ENCODE measurements at regions not wholly inside any gene's neighbourhood (a gene's known extent, or its start where the extent isn't known, plus 50 kb on each side); places are given as distances from the start of the nearest gene placed in this dataset.

DNA sequence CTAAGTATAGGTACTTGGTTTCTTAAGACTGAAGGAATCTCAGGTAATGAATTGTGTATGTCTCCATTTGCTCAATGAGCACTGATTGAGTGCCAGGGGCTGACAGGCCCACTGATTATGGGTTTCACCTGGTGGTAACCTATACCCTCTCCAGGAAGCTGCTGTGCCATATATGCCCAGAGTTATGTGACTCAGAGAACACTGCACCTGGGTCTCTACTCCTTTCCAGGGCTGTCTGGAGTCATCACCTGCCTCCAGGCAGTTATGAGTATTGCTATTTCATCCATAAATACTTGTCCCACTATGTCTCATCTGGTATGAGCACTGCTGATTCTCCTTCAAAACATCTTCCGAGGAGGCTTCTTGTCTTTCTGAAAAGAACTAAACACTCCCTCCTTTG is 692.9 kb downstream of the BCL11B start:
- intact Hi-C loops (cut with DNase I, micrococcal nuclease), result no loop called here
- no peak for ATAC-seq
- DNase-seq, result no peak

DNA sequence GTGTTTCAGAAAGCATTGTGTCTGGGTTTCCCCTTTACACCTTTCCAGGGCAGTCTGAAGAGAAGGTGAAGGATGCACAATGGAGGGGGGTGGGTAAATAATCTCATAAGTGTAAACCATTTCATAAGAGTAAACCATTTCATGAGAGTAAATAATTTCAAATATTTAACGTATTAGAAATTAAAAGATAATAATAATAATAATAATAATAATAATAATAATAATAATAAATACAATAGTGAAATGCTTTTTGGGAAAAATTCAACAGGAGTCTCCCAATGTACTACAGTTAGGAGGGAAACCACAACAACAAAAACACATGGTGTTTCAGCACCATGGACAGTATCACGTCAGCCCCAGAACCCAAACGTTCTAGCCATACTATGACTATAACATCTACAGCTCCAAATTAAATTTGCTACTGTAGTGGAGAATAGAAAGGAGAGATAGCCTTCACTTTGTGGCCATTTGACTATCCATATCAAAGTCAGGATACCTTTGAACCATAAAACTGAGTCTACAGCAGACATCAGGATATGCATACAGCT is 691.8 kb downstream of the BCL11B start:
- DNase-seq (no peak), ATAC-seq (no peak)
- intact Hi-C loops (cut with DNase I, micrococcal nuclease), result no loop called here

DNA sequence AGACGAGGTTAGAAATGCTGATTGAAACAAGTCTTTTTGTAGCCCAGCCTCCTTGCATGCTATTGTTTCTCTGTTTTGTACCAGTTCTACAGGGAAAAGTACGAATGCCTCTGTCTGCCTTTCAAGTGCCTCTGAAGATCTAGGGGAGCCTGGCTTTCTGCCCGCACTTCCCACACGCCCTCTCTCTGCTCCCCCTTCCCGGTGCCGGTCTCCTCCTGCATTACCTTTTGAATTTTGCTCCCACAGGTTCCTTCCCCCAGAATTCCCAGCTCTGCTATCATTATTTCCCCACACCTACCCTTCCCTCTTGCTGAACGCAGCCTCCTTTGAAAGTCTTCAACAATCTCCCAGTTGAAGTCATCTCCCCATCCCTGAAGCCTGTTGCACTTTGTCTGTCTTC is 689.7 kb downstream of the BCL11B start:
- DNase-seq (no peak), ATAC-seq (no peak)
- intact Hi-C loops (cut with DNase I, micrococcal nuclease), result no loop called here

DNA sequence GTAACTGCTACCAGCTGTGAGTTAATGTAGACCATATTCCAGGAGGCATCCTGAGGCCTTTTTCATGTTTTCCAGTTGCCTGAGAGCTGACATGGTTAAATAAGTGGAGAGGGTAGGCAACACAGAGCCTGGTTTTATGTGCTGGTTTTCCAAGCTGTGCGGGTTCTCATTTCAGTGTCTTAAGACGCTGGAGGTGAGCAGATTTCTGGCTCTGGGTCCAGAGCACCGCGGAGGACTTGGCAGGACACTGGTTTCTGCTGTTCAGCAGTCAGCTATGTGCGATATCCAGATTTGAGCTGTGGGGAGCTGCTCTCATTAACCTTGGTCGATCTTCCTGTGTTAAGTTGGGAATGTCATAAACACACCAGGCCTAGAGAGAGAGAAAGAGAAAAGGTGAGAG is 680.8 kb downstream of the BCL11B start:
- ATAC-seq, result no peak
- intact Hi-C loops (cut with DNase I, micrococcal nuclease), result no loop called here
- no peak for DNase-seq

DNA sequence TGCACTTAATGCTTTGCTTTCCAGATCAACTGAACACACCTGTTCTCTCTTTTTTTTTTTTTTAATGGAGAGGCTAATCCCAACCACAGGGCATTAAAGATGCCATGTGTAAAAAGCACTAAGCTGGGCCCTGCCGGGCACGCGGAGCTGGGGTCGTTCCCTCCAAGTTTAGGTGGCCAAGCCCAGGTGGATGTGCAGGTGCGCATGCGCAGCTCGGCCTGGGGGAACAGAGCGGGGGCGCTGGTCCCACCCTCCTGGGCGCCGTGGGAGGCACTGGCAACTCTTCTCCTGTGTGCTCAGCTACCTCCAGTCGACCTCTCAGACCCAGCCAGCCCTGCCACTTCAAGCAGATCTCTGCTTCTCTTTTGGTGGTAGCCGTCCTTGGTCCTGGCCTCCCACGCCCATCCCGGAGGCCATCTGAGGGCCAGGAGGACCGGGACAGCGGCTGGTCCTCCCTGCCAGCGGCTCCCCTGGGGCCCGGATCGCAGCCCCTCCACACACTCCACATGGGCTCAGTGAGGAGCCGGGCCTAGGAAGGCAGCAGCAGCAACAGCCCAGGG is 679.3 kb downstream of the BCL11B start:
- intact Hi-C loops (cut with DNase I, micrococcal nuclease), result no loop called here
- no peak for ATAC-seq
- DNase-seq, result no peak

DNA sequence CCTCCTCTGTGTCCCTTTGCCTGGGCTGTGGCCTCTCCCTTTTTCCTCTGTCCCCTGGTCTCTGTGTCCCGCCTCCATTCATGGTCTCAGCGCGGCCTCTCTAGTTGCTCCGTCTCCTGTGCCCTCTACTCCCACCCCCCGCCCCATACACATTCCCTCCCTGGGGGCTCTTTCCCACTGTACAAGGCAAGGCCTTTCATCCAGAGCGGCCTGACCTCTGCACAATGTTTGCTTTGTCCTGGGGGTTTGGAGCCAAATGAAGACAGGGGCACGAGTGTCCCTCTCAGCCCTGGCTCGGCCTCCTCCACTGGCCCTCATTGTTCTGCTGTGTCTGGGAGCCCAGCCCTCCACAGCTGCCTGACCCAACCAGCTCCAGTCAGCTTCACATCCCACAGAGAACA is 678.6 kb downstream of the BCL11B start:
- ATAC-seq (no peak), DNase-seq (no peak)
- intact Hi-C loops (cut with DNase I, micrococcal nuclease), result no loop called here

DNA sequence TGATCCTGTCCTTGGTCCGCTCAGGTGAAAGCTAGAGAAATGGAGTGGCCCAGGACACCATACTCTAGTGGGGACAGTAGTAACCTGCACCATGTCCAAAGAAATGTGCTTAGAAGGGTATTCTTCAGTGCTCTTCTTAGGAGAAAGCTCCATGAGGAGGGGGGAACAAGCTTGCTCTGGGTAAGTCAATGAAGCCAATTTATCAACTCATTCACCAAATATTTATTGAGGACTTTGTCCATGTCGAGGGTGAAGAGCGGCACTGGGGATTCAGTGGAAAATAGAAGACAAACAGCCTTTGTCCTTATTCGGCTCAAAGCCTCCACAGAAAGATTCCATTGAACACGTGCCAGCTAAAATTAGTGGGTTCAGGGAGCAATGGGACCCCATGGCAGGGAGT is 677.8 kb downstream of the BCL11B start:
- intact Hi-C loops (cut with DNase I, micrococcal nuclease), result no loop called here
- ATAC-seq (no peak), DNase-seq (no peak)

DNA sequence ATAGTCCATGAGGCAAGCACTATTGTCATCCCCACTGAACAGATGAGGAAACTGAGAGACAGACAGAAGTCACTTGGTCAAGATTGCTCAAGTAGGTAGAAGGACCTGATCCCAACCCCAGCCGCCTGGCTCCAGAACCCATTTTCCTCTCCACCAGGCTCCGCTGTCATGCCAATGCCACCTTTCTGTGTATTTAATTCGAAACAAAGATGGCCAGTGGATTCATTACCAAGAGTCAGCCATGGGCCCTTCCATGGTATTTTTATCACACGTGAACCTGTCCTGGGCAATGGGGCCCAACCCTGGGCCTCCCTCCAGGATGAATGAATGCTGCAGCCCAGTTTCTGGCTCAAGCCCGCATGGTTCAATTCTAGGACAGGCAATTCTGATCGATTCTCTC is 673.4 kb downstream of the BCL11B start:
- intact Hi-C loops (cut with DNase I, micrococcal nuclease), result no loop called here
- DNase-seq (no peak), ATAC-seq (no peak)

DNA sequence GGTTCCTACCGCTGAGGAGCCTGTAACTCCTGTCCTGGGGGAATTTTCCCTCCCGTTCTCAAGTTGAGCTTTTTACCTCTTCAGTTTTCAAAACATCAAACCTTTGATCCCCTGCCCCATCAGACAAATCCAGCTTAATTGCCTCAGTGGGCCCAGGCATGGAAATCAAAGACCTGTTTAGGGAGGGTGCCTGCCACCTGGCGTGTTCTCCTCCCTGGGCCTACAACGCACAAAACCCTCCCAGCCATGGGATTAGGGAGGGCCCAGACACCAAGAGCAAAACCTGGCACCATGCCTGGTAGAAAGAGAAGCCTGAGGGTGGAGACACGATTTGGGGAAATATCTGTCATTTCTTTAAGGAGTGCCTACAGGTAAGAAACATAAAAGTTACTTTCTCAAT is 672.9 kb downstream of the BCL11B start:
- DNase-seq (no peak), ATAC-seq (no peak)
- intact Hi-C loops (cut with DNase I, micrococcal nuclease), result no loop called here

DNA sequence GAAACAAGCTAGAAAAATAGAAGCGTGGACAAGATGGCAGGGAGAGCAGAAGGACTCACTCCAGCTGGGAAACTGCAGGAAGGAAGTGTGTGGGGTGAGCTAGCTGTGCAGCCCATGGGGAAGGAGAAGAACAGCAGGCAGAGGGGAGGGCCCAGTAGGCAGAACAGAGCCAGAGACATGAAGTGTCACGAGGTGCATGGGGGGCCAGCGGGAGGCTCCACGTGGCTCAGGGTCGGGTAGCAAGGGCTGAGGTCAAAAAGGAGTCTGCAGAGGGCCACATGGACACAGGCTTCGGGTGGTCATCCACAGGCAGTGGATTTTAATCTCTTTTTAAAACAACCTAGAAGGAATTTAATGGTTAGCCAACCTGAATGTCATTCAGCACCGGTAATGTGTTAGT is 669.0 kb downstream of the BCL11B start:
- DNase-seq (no peak), ATAC-seq (no peak)
- intact Hi-C loops (cut with DNase I, micrococcal nuclease), result no loop called here

DNA sequence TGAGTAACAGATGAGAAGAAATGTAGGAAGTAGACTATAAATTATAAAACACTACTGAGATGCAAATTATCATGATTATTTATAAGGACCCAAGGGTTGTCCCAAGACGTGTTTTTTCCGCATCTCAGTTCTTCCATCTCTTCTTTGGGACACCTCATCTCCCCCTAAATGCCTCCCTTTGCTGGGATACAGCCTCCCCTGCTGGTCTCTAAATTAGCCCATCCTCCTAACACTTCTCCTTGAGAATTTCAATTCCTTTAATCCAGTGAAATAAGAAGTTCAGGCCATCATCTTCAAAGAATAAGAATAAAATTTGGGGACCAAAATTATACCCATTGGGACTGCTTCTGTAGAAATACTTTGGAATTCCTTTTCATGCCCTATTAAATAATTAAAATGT is 667.0 kb downstream of the BCL11B start:
- no peak for DNase-seq
- no peak for ATAC-seq
- intact Hi-C loops (cut with DNase I, micrococcal nuclease), result no loop called here

DNA sequence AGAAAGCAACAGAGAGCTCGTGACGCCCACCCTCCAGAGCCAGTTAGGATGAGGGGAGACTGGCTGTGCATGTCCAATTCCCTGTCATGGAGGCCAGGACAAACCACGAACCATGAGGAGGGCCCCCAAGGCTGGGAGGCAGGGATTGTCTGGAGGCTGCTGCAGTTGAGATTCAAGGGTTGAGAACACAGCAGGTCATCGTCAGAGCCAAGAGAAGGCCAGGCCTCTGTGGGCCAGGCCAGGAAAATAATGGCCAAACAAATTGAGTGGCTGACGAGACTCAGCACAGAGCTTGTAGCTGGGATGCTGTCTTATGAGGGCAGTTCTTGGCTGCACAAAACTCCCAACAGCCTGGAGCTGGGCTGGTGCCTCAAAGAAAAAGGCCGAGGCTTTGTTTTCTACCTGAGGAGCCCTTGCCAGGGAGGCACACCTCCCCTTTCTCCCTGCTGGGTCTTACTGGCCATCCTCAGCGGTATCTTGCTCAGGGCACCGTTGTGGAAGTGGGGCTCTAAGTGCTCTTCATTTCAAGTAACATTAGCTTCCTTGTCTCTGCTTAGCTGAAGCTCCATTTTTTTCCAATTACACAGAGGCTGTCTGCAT is 665.9 kb downstream of the BCL11B start:
- DNase-seq, result no peak
- no peak for ATAC-seq
- intact Hi-C loops (cut with DNase I, micrococcal nuclease), result no loop called here

DNA sequence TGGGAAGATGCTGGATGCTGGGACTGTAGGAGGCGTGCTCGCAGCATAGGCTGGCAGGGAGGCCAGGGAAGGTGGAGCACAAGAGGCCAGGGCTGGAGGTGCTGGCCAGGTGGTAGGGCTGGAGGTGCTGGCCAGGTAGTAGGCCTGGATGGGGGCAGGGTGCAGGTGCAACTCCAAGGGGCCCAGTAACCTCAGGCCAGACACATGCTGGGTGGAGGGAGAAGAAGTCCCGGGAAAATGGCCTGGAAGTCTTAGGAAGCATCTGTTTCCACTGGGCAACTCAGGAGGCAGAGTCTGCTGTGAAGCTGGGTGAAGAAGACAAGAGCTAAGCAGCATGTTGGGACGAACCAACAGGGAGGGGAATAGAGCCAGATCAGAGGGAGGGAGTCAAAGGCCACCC is 665.2 kb downstream of the BCL11B start:
- ATAC-seq, result no peak
- DNase-seq, result no peak
- intact Hi-C loops (cut with DNase I, micrococcal nuclease), result no loop called here

DNA sequence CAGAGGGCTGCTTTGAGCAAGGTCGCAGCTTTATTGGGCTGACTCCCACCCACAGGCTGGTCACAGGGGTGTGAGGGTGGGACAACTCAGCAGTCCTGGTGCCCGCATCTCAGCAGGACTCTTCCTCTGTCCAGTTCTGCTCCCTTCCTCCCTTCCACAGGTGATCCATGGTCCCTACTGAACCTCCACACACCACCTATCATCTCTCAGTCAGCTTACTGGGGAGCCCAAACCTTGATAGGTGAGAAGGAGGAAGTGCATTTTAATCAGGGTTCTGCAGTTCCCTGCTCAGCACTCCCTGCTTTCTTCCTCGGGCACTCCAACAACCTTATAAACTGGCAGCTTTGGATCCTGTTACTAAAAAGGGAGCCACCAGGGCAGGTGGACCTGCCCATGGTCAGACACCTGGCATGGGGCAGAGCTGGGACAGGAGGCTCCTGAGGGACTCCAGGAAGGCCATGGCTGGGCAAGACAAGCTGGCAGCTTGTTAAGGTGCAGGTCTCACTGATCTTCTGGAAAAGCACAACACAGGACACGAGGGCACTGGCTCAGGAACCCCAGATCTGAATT is 664.6 kb downstream of the BCL11B start:
- no peak for DNase-seq
- no peak for ATAC-seq
- intact Hi-C loops (cut with DNase I, micrococcal nuclease), result no loop called here

DNA sequence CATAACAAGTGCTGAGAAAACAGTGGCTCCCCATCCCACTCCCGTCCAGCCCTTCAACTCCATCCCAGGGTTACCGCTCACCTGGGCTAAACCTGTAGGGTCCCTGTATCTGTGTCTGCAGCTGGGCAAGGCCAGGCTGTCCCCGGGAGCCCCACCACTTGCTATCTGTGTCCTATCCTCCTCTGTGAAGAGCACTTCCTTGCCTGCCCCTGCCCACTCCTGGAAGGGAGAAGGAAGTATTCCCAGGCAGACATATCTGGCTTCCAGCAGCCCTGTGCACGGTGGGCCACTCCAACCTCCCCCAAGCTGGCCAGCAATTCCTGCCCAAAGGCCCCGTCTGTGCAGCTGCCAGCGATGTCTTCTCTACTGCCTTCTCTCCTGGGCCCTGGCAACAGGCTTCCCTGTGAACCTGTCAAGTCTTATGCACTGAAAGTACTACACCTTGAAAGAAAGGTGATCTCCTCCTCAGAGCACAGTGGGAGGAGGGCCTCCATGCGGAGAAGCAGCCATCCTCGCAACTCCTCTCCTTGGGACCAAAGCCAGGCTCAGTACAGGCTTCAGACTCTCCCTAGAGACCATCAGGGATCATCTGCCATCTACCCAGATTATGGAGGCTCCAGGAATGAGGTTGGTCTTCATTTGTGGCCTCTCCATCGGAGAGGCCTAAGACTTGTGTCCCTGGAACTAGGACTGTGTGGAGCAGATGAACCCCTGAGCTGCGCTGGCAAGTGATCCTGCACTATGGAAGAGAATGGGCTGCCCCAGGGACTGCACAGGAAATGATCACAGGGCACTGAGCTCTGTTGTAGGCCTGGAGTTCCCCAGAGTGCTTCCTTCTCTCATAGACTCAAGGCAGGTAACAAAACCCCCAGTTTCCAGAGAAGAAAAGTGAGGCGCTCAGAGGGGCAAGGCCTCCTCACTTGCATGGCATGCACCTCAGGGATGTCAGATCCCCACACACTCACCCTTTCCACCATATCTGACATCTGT is 663.6 kb downstream of the BCL11B start:
- intact Hi-C loops (cut with DNase I, micrococcal nuclease), result no loop called here
- no peak for ATAC-seq
- no peak for DNase-seq

DNA sequence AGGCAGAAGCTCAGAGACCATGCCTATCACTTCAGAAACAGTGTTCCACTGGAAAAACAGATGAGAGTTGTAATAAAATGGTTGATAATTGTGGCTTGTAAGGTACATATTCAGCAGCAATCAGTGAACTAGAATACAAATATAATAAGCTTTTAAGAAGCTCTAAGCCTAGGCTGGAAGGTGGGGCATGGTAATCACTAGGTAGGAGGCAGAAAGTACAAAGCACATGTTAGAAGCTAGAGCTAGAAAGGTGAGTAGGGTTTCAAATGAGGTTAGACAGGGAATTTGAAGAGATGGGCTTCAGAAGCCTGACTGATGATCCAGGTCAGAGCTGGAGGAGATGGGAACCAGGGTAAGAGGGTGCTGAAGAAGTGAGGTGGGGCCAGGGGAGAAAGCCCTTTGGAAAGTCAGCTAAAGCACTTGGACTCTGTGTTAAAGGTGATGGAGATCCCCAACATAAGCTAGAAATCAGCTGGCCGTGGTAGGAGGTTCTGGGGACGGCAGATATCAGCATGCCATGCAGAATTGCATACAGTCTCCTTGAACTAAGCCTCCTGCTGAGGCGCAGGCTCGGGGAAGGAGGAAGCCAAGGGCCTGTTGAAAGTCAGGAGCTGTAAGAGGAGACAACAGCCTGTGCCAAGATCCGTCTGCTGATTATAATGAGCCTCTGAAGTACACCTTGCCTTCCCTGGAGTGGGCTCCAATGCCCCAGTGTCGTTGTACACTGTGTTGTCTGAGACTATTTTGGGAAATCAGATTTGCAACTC is 659.4 kb downstream of the BCL11B start:
- intact Hi-C loops (cut with DNase I, micrococcal nuclease), result no loop called here
- no peak for ATAC-seq
- DNase-seq, result no peak

DNA sequence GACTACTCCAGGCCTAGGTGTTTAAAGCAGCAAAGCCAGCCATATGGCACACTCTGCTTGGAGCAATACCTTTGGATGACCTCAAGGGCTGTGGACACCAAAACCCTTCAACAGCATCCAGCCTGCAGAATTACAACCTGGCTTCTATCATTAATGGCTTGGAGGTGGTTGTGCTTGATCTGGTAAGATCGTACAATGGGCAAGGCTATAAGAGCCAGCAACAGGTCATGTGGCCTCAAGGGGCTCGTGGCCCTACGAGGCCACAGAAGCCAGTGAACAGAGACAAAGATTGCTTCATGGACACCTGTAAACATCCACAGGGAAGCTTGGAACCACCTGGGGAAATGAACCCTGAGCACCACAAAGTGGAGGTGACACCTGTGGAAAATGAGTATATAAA is 657.3 kb downstream of the BCL11B start:
- no peak for ATAC-seq
- no peak for DNase-seq
- intact Hi-C loops (cut with DNase I, micrococcal nuclease), result no loop called here

DNA sequence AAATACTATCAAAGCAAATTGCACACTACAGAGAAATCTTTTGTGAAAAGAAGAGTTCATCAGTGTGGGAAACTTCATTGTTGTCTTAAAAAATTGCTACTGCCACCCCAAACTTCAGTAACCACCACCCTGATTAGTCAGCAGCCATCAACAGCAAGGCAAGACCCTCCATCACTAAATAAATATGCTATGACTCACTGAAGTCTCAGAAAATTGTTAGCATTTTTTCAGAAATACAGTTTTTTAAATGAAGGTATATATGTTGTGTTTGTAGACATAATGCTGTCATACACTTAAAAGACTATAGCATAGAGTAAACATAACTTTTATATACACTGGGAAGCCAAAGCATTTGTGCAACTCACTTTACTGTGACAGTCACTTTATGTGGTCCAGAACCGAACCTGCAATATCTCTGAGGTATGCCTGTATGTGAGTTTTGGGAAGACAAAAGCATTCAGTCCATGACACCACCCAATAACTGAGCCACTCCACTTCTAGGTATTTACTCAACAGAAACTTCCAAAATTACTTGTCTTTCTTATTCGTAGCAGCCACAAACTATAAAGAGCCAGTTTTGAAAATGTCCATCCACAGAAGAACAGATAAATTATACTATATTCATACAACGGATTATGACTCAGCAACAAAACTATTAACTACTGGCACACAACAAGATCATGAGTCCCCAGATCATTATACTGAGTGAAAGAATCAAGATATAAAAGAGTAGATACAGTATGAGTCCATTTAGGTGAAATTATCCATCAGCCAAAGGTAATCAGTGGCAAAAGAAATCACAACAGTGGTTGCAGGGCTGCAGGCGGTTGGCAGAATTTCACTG is 649.6 kb downstream of the BCL11B start:
- intact Hi-C loops (cut with DNase I, micrococcal nuclease), result no loop called here
- DNase-seq (no peak), ATAC-seq (no peak)
